ENCODE measurements at regions not wholly inside any gene's neighbourhood (a gene's known extent, or its start where the extent isn't known, plus 50 kb on each side); places are given as distances from the start of the nearest gene placed in this dataset.

DNA sequence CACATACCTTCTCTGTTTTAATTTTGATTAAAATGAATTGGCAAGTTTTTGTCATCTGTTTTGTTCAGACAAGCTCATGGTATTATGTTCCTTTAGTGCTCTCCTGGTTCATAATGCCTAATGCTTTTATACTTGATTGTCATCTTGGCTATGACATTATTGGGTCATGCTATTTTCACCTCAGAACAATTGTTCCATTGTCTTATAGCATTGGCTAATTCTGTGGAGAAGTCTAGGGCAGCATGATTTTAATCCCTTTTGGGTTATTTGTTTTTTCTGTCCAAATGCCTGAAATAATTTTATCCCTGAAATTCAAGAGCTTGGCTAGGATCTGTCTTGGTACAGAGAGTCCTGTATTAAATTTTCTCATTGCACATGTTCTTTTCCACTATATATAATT lies 83.8 kb upstream of the CCDC85A start:
- TF ChIP-seq, protein P1, sequence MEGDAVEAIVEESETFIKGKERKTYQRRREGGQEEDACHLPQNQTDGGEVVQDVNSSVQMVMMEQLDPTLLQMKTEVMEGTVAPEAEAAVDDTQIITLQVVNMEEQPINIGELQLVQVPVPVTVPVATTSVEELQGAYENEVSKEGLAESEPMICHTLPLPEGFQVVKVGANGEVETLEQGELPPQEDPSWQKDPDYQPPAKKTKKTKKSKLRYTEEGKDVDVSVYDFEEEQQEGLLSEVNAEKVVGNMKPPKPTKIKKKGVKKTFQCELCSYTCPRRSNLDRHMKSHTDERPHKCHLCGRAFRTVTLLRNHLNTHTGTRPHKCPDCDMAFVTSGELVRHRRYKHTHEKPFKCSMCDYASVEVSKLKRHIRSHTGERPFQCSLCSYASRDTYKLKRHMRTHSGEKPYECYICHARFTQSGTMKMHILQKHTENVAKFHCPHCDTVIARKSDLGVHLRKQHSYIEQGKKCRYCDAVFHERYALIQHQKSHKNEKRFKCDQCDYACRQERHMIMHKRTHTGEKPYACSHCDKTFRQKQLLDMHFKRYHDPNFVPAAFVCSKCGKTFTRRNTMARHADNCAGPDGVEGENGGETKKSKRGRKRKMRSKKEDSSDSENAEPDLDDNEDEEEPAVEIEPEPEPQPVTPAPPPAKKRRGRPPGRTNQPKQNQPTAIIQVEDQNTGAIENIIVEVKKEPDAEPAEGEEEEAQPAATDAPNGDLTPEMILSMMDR (IDR thresholded peaks at IDR 0.05; ENCODE audit: low read depth, low read length), result no peak
- no peak for TF ChIP-seq POLR2A (IDR thresholded peaks at IDR 0.05; ENCODE audit: extremely low read depth, insufficient read length)
